Central memory CD8-positive, alpha-beta T cell (primary cell): ENCODE measurements at regions not wholly inside any gene's neighbourhood (a gene's known extent, or its start where the extent isn't known, plus 50 kb on each side); places are given as distances from the start of the nearest gene placed in this dataset.
"Not testable (repeated sequence)": the region's sequence is repeated elsewhere in the genome, so short reads cannot be mapped to it uniquely, and the experiment has no call there.

Source experiments
- ATAC-seq: fragments of 150-1000 bp; cut with Tn5 transposase; replicated peaks from 2 replicates; pipeline ENCODE4 v1.10.0; 2022; ENCODE audit warnings: mild to moderate bottlenecking, moderate FRiP score, moderate number of reproducible peaks; ENCODE audit not compliant: poor library complexity, severe bottlenecking; ENCODE audit errors: extremely low read depth
- DNase-seq, 2 donors: peaks; one replicate each; pipeline ENCODE4 v3.0.0; 2021; ENCODE audit warnings: low spot score in 2 of 2
- H3K27ac Mint-ChIP-seq: one replicate; pipeline ENCODE4 v1.8.0; 2022; ENCODE audit warnings: low read depth, mild to moderate bottlenecking, moderate library complexity, mixed read lengths
- H3K27me3 Mint-ChIP-seq: one replicate; pipeline ENCODE4 v1.8.0; 2022; ENCODE audit warnings: mixed read lengths
- H3K36me3 Mint-ChIP-seq: one replicate; pipeline ENCODE4 v1.8.0; 2022; ENCODE audit warnings: mild to moderate bottlenecking, moderate library complexity, mixed read lengths; ENCODE audit not compliant: insufficient read depth
- H3K4me1 Mint-ChIP-seq: one replicate; pipeline ENCODE4 v1.8.0; 2022; ENCODE audit warnings: mixed read lengths
- H3K4me3 Mint-ChIP-seq: one replicate; pipeline ENCODE4 v1.8.0; 2022; ENCODE audit warnings: mild to moderate bottlenecking, moderate library complexity, mixed read lengths
- H3K9me3 Mint-ChIP-seq: one replicate; pipeline ENCODE4 v1.8.0; 2022; ENCODE audit warnings: mixed read lengths

GRCh38 chr9:42338275-42338674, 154.8 kb downstream of the SPATA31A6 start:
- DNase-seq, H3K27me3 Mint-ChIP-seq, H3K27ac Mint-ChIP-seq, H3K9me3 Mint-ChIP-seq, H3K4me1 Mint-ChIP-seq, H3K36me3 Mint-ChIP-seq, H3K4me3 Mint-ChIP-seq, ATAC-seq: not testable (repeated sequence)

- not testable (repeated sequence) for DNase-seq, H3K27me3 Mint-ChIP-seq, H3K36me3 Mint-ChIP-seq, H3K4me3 Mint-ChIP-seq, ATAC-seq, H3K27ac Mint-ChIP-seq, H3K4me1 Mint-ChIP-seq, H3K9me3 Mint-ChIP-seq
These were observed 156.4 kb downstream of the SPATA31A6 start for GRCh38 chr9:42339671-42340434.

GRCh38 chr9:42340435-42340723, 156.9 kb downstream of the SPATA31A6 start:
- H3K9me3 Mint-ChIP-seq, ATAC-seq, H3K27ac Mint-ChIP-seq, DNase-seq, H3K27me3 Mint-ChIP-seq, H3K4me3 Mint-ChIP-seq, H3K36me3 Mint-ChIP-seq, H3K4me1 Mint-ChIP-seq: not testable (repeated sequence)

GRCh38 chr9:42341860-42342259, 158.4 kb downstream of the SPATA31A6 start:
- H3K4me1 Mint-ChIP-seq, H3K4me3 Mint-ChIP-seq, H3K9me3 Mint-ChIP-seq, H3K36me3 Mint-ChIP-seq, DNase-seq, H3K27me3 Mint-ChIP-seq, H3K27ac Mint-ChIP-seq, ATAC-seq: not testable (repeated sequence)

- H3K4me1 Mint-ChIP-seq, H3K4me3 Mint-ChIP-seq, DNase-seq, ATAC-seq, H3K27me3 Mint-ChIP-seq, H3K36me3 Mint-ChIP-seq, H3K9me3 Mint-ChIP-seq, H3K27ac Mint-ChIP-seq: not testable (repeated sequence)
These were observed 158.8 kb downstream of the SPATA31A6 start for GRCh38 chr9:42342297-42342696.

GRCh38 chr9:42344508-42344907, 161.0 kb downstream of the SPATA31A6 start:
- not testable (repeated sequence) for DNase-seq, H3K4me1 Mint-ChIP-seq, H3K36me3 Mint-ChIP-seq, H3K4me3 Mint-ChIP-seq, H3K9me3 Mint-ChIP-seq, ATAC-seq, H3K27ac Mint-ChIP-seq, H3K27me3 Mint-ChIP-seq

- ATAC-seq, H3K27ac Mint-ChIP-seq, H3K27me3 Mint-ChIP-seq, H3K4me1 Mint-ChIP-seq, H3K9me3 Mint-ChIP-seq, H3K36me3 Mint-ChIP-seq, DNase-seq, H3K4me3 Mint-ChIP-seq: not testable (repeated sequence)
These were observed 163.5 kb downstream of the SPATA31A6 start for GRCh38 chr9:42346916-42347315.

- not testable (repeated sequence) for H3K36me3 Mint-ChIP-seq, H3K27me3 Mint-ChIP-seq, DNase-seq, H3K9me3 Mint-ChIP-seq, H3K27ac Mint-ChIP-seq, ATAC-seq, H3K4me3 Mint-ChIP-seq, H3K4me1 Mint-ChIP-seq
These were observed 165.7 kb downstream of the SPATA31A6 start for GRCh38 chr9:42349181-42349580.

- not testable (repeated sequence) for DNase-seq, H3K36me3 Mint-ChIP-seq
These were observed 167.0 kb downstream of the SPATA31A6 start for GRCh38 chr9:42350412-42350811.

GRCh38 chr9:42357604-42358373, 174.3 kb downstream of the SPATA31A6 start:
- H3K27me3 Mint-ChIP-seq = peaks cover 19% of the 10 kb centered on the region
- ATAC-seq, H3K27ac Mint-ChIP-seq, DNase-seq, H3K9me3 Mint-ChIP-seq, H3K4me1 Mint-ChIP-seq, H3K36me3 Mint-ChIP-seq, H3K4me3 Mint-ChIP-seq: not testable (repeated sequence)

More at GRCh38 chr9:42350412-42350811, 167.0 kb downstream of the SPATA31A6 start:
- H3K9me3 Mint-ChIP-seq, H3K4me1 Mint-ChIP-seq, H3K4me3 Mint-ChIP-seq, H3K27ac Mint-ChIP-seq, H3K27me3 Mint-ChIP-seq: not testable (repeated sequence)
- peak; percentile 40 for ATAC-seq

- ATAC-seq, H3K27ac Mint-ChIP-seq, H3K36me3 Mint-ChIP-seq, H3K4me3 Mint-ChIP-seq, H3K9me3 Mint-ChIP-seq, H3K4me1 Mint-ChIP-seq, DNase-seq: not testable (repeated sequence)
- H3K27me3 Mint-ChIP-seq = peaks cover 19% of the 10 kb centered on the region
These were observed 175.3 kb downstream of the SPATA31A6 start for GRCh38 chr9:42358626-42359247.

GRCh38 chr9:42364410-42365243, 181.2 kb downstream of the SPATA31A6 start:
- H3K4me3 Mint-ChIP-seq, H3K36me3 Mint-ChIP-seq, DNase-seq, H3K27ac Mint-ChIP-seq, H3K4me1 Mint-ChIP-seq, H3K9me3 Mint-ChIP-seq, H3K27me3 Mint-ChIP-seq, ATAC-seq: not testable (repeated sequence)
